HepG2 (cell line): ENCODE measurements at regions not wholly inside any gene's neighbourhood (a gene's known extent, or its start where the extent isn't known, plus 50 kb on each side); places are given as distances from the start of the nearest gene placed in this dataset.

Experiments
- ATAC-seq: fragments of 200-7000 bp; cut with Tn5 transposase; 3 replicates; pipeline ENCODE4 v1.9.1; 2020; ENCODE audit warnings: mild to moderate bottlenecking, moderate library complexity
- BruUV-seq: library from RNA; stranded (reverse); fragments of 400-500 nt; replicated peaks from 2 replicates; lab custom pipeline; 2021; lab: Mats Ljungman, UMichigan
- CTCF ChIA-PET: fragments of 300-600 bp; formaldehyde crosslinking; extraction: SDS; loops from one replicate; lab custom pipeline; 2021; ENCODE audit warnings: low total read pairs, inconsistent platforms, low intra/inter-chr PET ratio; lab: Yijun Ruan, JAX
- POLR2A ChIA-PET: fragments of 350-600 bp; sonication (Branson Sonifier 250); formaldehyde crosslinking; loops from one replicate; lab custom pipeline; 2020; ENCODE audit warnings: antibody characterized with exemption, inconsistent platforms; lab: Yijun Ruan, JAX
- DNase-seq: peaks from one replicate; pipeline ENCODE4 v3.0.0-alpha.2; 2015; ENCODE audit warnings: low spot score
- FAIRE-seq: peaks from 3 replicates; lab custom pipeline; 2011; peaks lifted over from hg19 to GRCh38; lab: Jason Lieb, UNC
- H2AFZ ChIP-seq: one replicate; pipeline ENCODE4 v1.6.1; 2011; ENCODE audit warnings: low read length, inconsistent platforms
- H3K27ac ChIP-seq: fragments of 300-600 bp; 3 replicates; pipeline ENCODE4 v1.8.0; 2011; ENCODE audit warnings: mixed run types, mild to moderate bottlenecking, mixed read lengths, low read length, inconsistent platforms; ENCODE audit not compliant: insufficient read depth; ENCODE audit errors: extremely low read length
- H3K27me3 ChIP-seq, 2 experiments: fragments of 200-600 bp in 1 of 2; 2 replicates in 1 of 2; 3 replicates in 1 of 2; pipeline versions ENCODE4 v1.6.0 to v1.8.0; 2011; ENCODE audit warnings: low read length in 2 of 2, mild to moderate bottlenecking in 2 of 2, moderate library complexity in 2 of 2, inconsistent platforms in 1 of 2; ENCODE audit not compliant: insufficient read depth in 2 of 2, control insufficient read depth in 1 of 2
- H3K36me3 ChIP-seq, 2 experiments: fragments of 200-600 bp in 1 of 2; replicated peaks in 1 of 2; 2 replicates in 1 of 2; 3 replicates in 1 of 2; pipeline versions ENCODE4 v1.5.1 to v1.8.0; 2011; ENCODE audit warnings: low read length in 2 of 2, inconsistent platforms in 1 of 2; ENCODE audit not compliant: insufficient read depth in 2 of 2, control insufficient read depth in 1 of 2
- H3K4me1 ChIP-seq: 2 replicates; pipeline ENCODE4 v1.5.1; 2012; ENCODE audit warnings: low read length, inconsistent platforms; ENCODE audit not compliant: insufficient read depth
- H3K4me2 ChIP-seq: 2 replicates; pipeline ENCODE4 v1.6.0; 2011; ENCODE audit warnings: low read depth, low read length, inconsistent platforms
- H3K4me3 ChIP-seq, 3 experiments: fragments of 200-600 bp in 1 of 3; sonication (generic), shearing (Covaris generic) in 1 of 3; replicated peaks in 1 of 3; 2 replicates each; pipeline ENCODE4 v1.5.1; 2011 to 2016; ENCODE audit warnings: low read length in 3 of 3, inconsistent platforms in 2 of 3, low read depth in 2 of 3, mild to moderate bottlenecking in 2 of 3, control low read depth in 1 of 3, mixed read lengths in 1 of 3; ENCODE audit not compliant: insufficient read depth in 1 of 3
- H3K79me2 ChIP-seq: one replicate; pipeline ENCODE4 v1.6.1; 2011; ENCODE audit warnings: low read length, inconsistent platforms; ENCODE audit not compliant: insufficient read depth
- H3K9ac ChIP-seq: 2 replicates; pipeline ENCODE4 v1.6.0; 2011; ENCODE audit warnings: mild to moderate bottlenecking, low read depth, low read length, inconsistent platforms; ENCODE audit not compliant: insufficient read depth
- H3K9me3 ChIP-seq: 2 replicates; pipeline ENCODE4 v1.5.1; 2012; ENCODE audit warnings: mild to moderate bottlenecking, low read length
- H4K20me1 ChIP-seq: 2 replicates; pipeline ENCODE4 v1.6.0; 2011; ENCODE audit warnings: inconsistent platforms, mild to moderate bottlenecking, low read length, moderate library complexity; ENCODE audit not compliant: insufficient read depth
- BCL6 ChIP-seq: IDR thresholded peaks from 2 replicates; pipeline ENCODE4 v1.6.1; 2016; ENCODE audit warnings: missing genetic modification reagents, missing compliant biosample characterization
- DPF2 ChIP-seq: sonication (generic); formaldehyde crosslinking; IDR thresholded peaks from 2 replicates; pipeline ENCODE4 v1.4.0; 2020; ENCODE audit warnings: mild to moderate bottlenecking, low read depth, missing genetic modification reagents, borderline replicate concordance
- MAZ ChIP-seq, 2 experiments: sonication (generic) in 1 of 2; formaldehyde crosslinking in 1 of 2; IDR thresholded peaks; 2 replicates each; pipeline versions ENCODE4 v1.5.0 to v1.6.1; 2012 to 2020; ENCODE audit warnings: low read depth in 2 of 2, mild to moderate bottlenecking in 2 of 2, borderline replicate concordance in 1 of 2, improper control_type of control experiment in 1 of 2, low read length in 1 of 2, missing genetic modification reagents in 1 of 2, moderate library complexity in 1 of 2
- RBAK ChIP-seq: sonication (generic); formaldehyde crosslinking; IDR thresholded peaks from 2 replicates; pipeline ENCODE4 v1.5.1; 2020; ENCODE audit warnings: mild to moderate bottlenecking, missing genetic modification reagents
- SOX13 ChIP-seq, 3 experiments: fragments of 450-650 bp in 1 of 3; sonication (generic) in 1 of 3; formaldehyde crosslinking in 1 of 3; IDR thresholded peaks in 2 of 3; conservative IDR thresholded peaks in 1 of 3; 2 replicates each; pipeline versions ENCODE4 v1.5.0 to v1.6.1; 2016 to 2020; ENCODE audit warnings: antibody characterized with exemption in 1 of 3, mild to moderate bottlenecking in 1 of 3, missing compliant biosample characterization in 1 of 3, missing genetic modification reagents in 1 of 3, moderate library complexity in 1 of 3
- ZC3H4 ChIP-seq: sonication (generic); formaldehyde crosslinking; IDR thresholded peaks from 2 replicates; pipeline ENCODE4 v1.4.0; 2020; ENCODE audit warnings: missing genetic modification reagents, borderline replicate concordance
- ZNF20 ChIP-seq: sonication (generic); formaldehyde crosslinking; IDR thresholded peaks from 2 replicates; pipeline ENCODE4 v1.4.0; 2020; ENCODE audit warnings: mild to moderate bottlenecking, moderate library complexity, missing genetic modification reagents
- WGBS: methylation state at CpG from one replicate; pipeline ENCODE4 v1.1.6; 2017; ENCODE audit warnings: low lambda C conversion rate; 5-methylcytosine and 5-hydroxymethylcytosine counted together
- in situ Hi-C: cut with HindIII; loops from 2 replicates; pipeline ENCODE4 v1.10.0; 2017; ENCODE audit warnings: low pct_unique_long_range_greater_than_20kb; ENCODE audit not compliant: extremely low pct_ligation_motif_present
- intact Hi-C: fragments of 100-400 bp; cut with micrococcal nuclease; formaldehyde crosslinking; loops from one replicate; pipeline ENCODE4 v1.10.0; 2022; ENCODE audit not compliant: unreplicated experiment
- TF ChIP-seq, protein P1 (sequence below): sonication (generic); formaldehyde crosslinking; IDR thresholded peaks from 2 replicates; pipeline ENCODE4 v1.4.0; 2020; ENCODE audit warnings: missing genetic modification reagents
- TF ChIP-seq, protein P2 (sequence below): conservative IDR thresholded peaks from 2 replicates; pipeline ENCODE4 v1.6.1; 2018; ENCODE audit warnings: missing genetic modification reagents
- TF ChIP-seq, protein P3 (sequence below): sonication (generic); formaldehyde crosslinking; IDR thresholded peaks from 2 replicates; pipeline ENCODE4 v1.4.0; 2020; ENCODE audit warnings: missing genetic modification reagents, borderline replicate concordance

DNA sequence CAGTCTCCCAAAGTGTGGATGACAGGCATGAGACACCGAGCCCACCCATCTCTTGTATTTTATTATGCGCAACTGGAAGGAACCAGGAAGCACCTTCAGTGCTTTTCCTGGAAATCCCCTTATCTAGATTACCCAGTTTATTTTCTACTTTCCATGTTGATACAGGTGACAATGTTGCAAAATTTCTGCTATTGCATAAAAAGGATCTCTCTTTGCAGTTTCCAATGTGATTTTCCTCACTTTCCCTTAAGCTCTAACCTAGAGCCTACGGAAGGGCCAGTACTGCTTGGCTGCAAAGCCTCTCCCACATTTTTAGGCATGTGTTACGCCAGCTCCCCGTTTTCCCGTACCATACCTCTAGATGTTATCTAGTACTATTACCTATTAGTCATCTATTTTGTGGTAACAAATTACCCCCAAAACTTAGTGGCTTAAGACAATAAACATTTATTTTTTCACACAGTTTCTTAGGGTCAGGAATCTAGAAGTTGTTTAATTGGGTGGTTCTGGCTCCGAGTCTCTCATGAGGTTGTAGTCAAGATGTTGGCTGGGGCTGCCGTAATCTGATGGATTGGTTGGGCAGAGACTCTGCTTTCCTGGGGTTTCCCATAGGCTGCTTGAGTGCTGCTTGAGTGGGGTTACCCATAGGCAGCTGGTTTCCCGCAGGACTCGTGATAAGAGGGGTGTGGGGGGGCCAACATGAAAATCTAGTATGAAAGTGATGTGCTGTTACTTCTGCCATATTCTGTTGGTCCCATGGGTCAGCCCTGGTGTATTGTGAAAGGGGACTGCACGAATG is 131.5 kb upstream of the HNRNPU start:
- no peak for DNase-seq
- ChIA-PET POLR2A (no interaction called here), CTCF (no interaction called here)
- H3K36me3 ChIP-seq = no peaks in the 10 kb centered on the region
- no peaks in the 10 kb centered on the region for H3K79me2 ChIP-seq
- no peak overlapping the region for H3K9ac ChIP-seq
- H3K9me3 ChIP-seq = no peaks in the 10 kb centered on the region
- no peak for FAIRE-seq
- H2AFZ ChIP-seq = no peak overlapping the region
- no peaks in the 10 kb centered on the region for H4K20me1 ChIP-seq
- H3K4me2 ChIP-seq = no peak overlapping the region
- TF ChIP-seq DPF2 = no peak
- TF ChIP-seq ZC3H4 (CRISPR knock-in tag) = no peak
- TF ChIP-seq SOX13 (IDR thresholded peaks at IDR 0.05) = no peak
- TF ChIP-seq SOX13 (CRISPR knock-in tag; conservative IDR thresholded peaks at IDR 0.05 in 1 of 2, IDR thresholded peaks at IDR 0.05 in 1 of 2) = no peak
- no peak for TF ChIP-seq ZNF20 (CRISPR knock-in tag)
- peak; percentile 76 for TF ChIP-seq BCL6 (CRISPR knock-in tag)
- TF ChIP-seq, protein P1, sequence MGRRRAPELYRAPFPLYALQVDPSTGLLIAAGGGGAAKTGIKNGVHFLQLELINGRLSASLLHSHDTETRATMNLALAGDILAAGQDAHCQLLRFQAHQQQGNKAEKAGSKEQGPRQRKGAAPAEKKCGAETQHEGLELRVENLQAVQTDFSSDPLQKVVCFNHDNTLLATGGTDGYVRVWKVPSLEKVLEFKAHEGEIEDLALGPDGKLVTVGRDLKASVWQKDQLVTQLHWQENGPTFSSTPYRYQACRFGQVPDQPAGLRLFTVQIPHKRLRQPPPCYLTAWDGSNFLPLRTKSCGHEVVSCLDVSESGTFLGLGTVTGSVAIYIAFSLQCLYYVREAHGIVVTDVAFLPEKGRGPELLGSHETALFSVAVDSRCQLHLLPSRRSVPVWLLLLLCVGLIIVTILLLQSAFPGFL (CRISPR knock-in tag) = no peak
- in situ Hi-C loops (no loop called here), intact Hi-C loops (no loop called here)
- ATAC-seq = no peak
- H3K4me3 ChIP-seq = no peak overlapping the region
- BruUV-seq = no TSS peak
- no peak overlapping the region for H3K27ac ChIP-seq
- 94% methylated on average over 11 of the region's 11 CpGs for WGBS
- no peaks in the 10 kb centered on the region for H3K27me3 ChIP-seq
- no peaks in the 10 kb centered on the region for H3K4me1 ChIP-seq

DNA sequence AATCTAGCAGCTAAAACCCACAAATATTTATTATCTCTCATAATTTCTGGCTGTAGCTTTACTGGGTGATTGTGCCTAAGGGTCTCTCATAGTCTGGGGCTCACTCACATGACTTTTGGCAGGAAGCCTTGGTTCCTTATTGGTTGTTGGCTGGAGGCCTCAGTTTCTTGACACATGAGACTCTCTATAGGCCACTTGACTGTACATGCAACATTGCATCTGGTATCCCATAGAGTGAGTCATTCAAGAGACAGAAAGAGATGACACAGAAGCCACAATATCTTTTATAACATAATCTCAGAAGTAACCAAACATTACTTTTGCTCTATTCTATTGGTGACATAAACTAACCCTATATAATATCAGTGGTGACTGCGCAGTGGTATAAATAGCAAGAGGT is 128.5 kb upstream of the HNRNPU start:
- H3K27ac ChIP-seq = no peak overlapping the region
- no peak overlapping the region for H3K9ac ChIP-seq
- BruUV-seq = no TSS peak
- H3K4me3 ChIP-seq = no peak overlapping the region
- ChIA-PET CTCF (no interaction called here), POLR2A (no interaction called here)
- no peaks in the 10 kb centered on the region for H3K4me1 ChIP-seq
- WGBS = 50% methylated on average over 1 of the region's 1 CpG
- no peaks in the 10 kb centered on the region for H3K36me3 ChIP-seq
- in situ Hi-C loops (no loop called here), intact Hi-C loops (no loop called here)
- H3K4me2 ChIP-seq = no peak overlapping the region
- FAIRE-seq (no peak), ATAC-seq (no peak), DNase-seq (no peak)
- no peak overlapping the region for H2AFZ ChIP-seq
- no peaks in the 10 kb centered on the region for H4K20me1 ChIP-seq
- H3K9me3 ChIP-seq = no peaks in the 10 kb centered on the region
- no peaks in the 10 kb centered on the region for H3K27me3 ChIP-seq
- no peaks in the 10 kb centered on the region for H3K79me2 ChIP-seq
- TF ChIP-seq RBAK (CRISPR knock-in tag) = no peak
- TF ChIP-seq, protein P2, sequence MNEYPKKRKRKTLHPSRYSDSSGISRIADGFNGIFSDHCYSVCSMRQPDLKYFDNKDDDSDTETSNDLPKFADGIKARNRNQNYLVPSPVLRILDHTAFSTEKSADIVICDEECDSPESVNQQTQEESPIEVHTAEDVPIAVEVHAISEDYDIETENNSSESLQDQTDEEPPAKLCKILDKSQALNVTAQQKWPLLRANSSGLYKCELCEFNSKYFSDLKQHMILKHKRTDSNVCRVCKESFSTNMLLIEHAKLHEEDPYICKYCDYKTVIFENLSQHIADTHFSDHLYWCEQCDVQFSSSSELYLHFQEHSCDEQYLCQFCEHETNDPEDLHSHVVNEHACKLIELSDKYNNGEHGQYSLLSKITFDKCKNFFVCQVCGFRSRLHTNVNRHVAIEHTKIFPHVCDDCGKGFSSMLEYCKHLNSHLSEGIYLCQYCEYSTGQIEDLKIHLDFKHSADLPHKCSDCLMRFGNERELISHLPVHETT (CRISPR knock-in tag) = no peak
- TF ChIP-seq MAZ (IDR thresholded peaks at IDR 0.05; ENCODE audit: borderline replicate concordance, low read depth, low read length) = no peak
- TF ChIP-seq MAZ (CRISPR knock-in tag; IDR thresholded peaks at IDR 0.05; ENCODE audit: low read depth) = no peak
- TF ChIP-seq, protein P3, sequence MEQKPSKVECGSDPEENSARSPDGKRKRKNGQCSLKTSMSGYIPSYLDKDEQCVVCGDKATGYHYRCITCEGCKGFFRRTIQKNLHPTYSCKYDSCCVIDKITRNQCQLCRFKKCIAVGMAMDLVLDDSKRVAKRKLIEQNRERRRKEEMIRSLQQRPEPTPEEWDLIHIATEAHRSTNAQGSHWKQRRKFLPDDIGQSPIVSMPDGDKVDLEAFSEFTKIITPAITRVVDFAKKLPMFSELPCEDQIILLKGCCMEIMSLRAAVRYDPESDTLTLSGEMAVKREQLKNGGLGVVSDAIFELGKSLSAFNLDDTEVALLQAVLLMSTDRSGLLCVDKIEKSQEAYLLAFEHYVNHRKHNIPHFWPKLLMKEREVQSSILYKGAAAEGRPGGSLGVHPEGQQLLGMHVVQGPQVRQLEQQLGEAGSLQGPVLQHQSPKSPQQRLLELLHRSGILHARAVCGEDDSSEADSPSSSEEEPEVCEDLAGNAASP (CRISPR knock-in tag) = no peak
